Aorta (tissue), 5 donors: ENCODE measurements at regions not wholly inside any gene's neighbourhood (a gene's known extent, or its start where the extent isn't known, plus 50 kb on each side); places are given as distances from the start of the nearest gene placed in this dataset.
"Not testable (repeated sequence)": the region's sequence is repeated elsewhere in the genome, so short reads cannot be mapped to it uniquely, and the experiment has no call there.

Experiments used
- ATAC-seq: fragments of 200-7000 bp; cut with Tn5 transposase; one replicate; pipeline ENCODE4 v1.9.1; 2022; ENCODE audit warnings: moderate library complexity; ENCODE audit not compliant: low FRiP score
- DNase-seq, 2 donors: peaks; one replicate each; pipeline ENCODE4 v3.0.0-alpha.2; 2020
- H3K27ac ChIP-seq, 2 donors: one replicate each; pipeline ENCODE4 v1.5.1; 2013; ENCODE audit warnings: low read length in 2 of 2, mild to moderate bottlenecking in 2 of 2, moderate library complexity in 2 of 2, control low read depth in 1 of 2, inconsistent platforms in 1 of 2, low read depth in 1 of 2
- H3K27me3 ChIP-seq, 2 donors: one replicate each; pipeline ENCODE4 v1.6.1; 2013; ENCODE audit warnings: control low read depth in 1 of 2, low read length in 1 of 2, mild to moderate bottlenecking in 1 of 2, moderate library complexity in 1 of 2; ENCODE audit not compliant: insufficient read depth in 2 of 2, control insufficient read depth in 1 of 2
- H3K36me3 ChIP-seq, 2 donors: one replicate each; pipeline ENCODE4 v1.6.1; 2013; ENCODE audit warnings: control low read depth in 1 of 2, low read length in 1 of 2, mild to moderate bottlenecking in 1 of 2; ENCODE audit not compliant: insufficient read depth in 2 of 2, control insufficient read depth in 1 of 2
- H3K4me1 ChIP-seq, 2 donors: one replicate each; pipeline ENCODE4 v1.6.1; 2013; ENCODE audit warnings: low read length in 2 of 2, control low read depth in 1 of 2, mild to moderate bottlenecking in 1 of 2, moderate library complexity in 1 of 2; ENCODE audit not compliant: insufficient read depth in 2 of 2, control insufficient read depth in 1 of 2
- H3K4me3 ChIP-seq, 2 donors: one replicate each; pipeline ENCODE4 v1.5.1; 2013; ENCODE audit warnings: low read length in 2 of 2, control low read depth in 1 of 2, mild to moderate bottlenecking in 1 of 2
- H3K9me3 ChIP-seq: one replicate; pipeline ENCODE4 v1.6.1; 2013; ENCODE audit warnings: mild to moderate bottlenecking, low read length; ENCODE audit not compliant: control insufficient read depth
- WGBS, 2 donors: extraction: QIAGEN DNeasy Blood & Tissue Kit; methylation state at CpG; one replicate each; pipeline ENCODE4 v1.1.7; 2013; 5-methylcytosine and 5-hydroxymethylcytosine counted together
- intact Hi-C, 2 donors: fragments of 100-400 bp; cut with DNase I; formaldehyde crosslinking; loops; one replicate each; pipeline versions ENCODE4 v1.14.2 to v1.15.0; 2022
- donor health status: healthy with polysubstance abuse.
- donor health status: Bipolar disorder and iron deficiency.
- donor health status: DM: no; HTN: no; CAD: no.
- donor health status: DM: no; HTN: no; CAD: no.
- donor health status: DM: yes; HTN: yes; CAD: no.

GRCh38 chr3:162558016-162558415, 1061.4 kb downstream of the OTOL1 start:
- no peak for ATAC-seq
- Histone ChIP-seq H3K4me3 (no peak overlapping the region), H3K27me3 (no peaks in the 10 kb centered on the region), H3K27ac (no peak overlapping the region), H3K4me1 (no peaks in the 10 kb centered on the region), H3K36me3 (no peaks in the 10 kb centered on the region), H3K9me3 (no peaks in the 10 kb centered on the region)
- 64 to 77% methylated on average over 3 of the region's 3 CpGs for WGBS, 2 donors
- intact Hi-C loops, result no loop called here
- no peak for DNase-seq

- DNase-seq (no peak), ATAC-seq (no peak)
- WGBS, 2 donors, result 5 to 12% methylated on average over 2 of the region's 2 CpGs
- Histone ChIP-seq H3K9me3 (no peaks in the 10 kb centered on the region), H3K27me3 (no peaks in the 10 kb centered on the region), H3K4me1 (peaks cover 2% of the 10 kb centered on the region in 2 donors), H3K4me3 (no peak overlapping the region), H3K36me3 (no peaks in the 10 kb centered on the region), H3K27ac (no peak overlapping the region)
- intact Hi-C loops, result no loop called here
Observed at GRCh38 chr3:162568706-162569105, 1072.1 kb downstream of the OTOL1 start.

GRCh38 chr3:162569314-162569713, 1072.7 kb downstream of the OTOL1 start:
- DNase-seq, result no peak
- intact Hi-C loops, result no loop called here
- Histone ChIP-seq H3K27ac (no peak overlapping the region), H3K9me3 (no peaks in the 10 kb centered on the region), H3K36me3 (no peaks in the 10 kb centered on the region), H3K4me3 (no peak overlapping the region), H3K4me1 (peaks cover 2% of the 10 kb centered on the region in 2 donors), H3K27me3 (no peaks in the 10 kb centered on the region)
- no peak for ATAC-seq
- WGBS, 2 donors, result 23 to 40% methylated on average over 3 of the region's 3 CpGs

- no peak for ATAC-seq
- Histone ChIP-seq H3K4me1 (no peaks in the 10 kb centered on the region), H3K9me3 (no peaks in the 10 kb centered on the region), H3K36me3 (no peaks in the 10 kb centered on the region), H3K27ac (no peak overlapping the region), H3K4me3 (no peak overlapping the region), H3K27me3 (no peaks in the 10 kb centered on the region)
- no peak for DNase-seq
- intact Hi-C loops, result no loop called here
Observed at GRCh38 chr3:162584986-162585385, 1088.4 kb downstream of the OTOL1 start.

GRCh38 chr3:162586591-162586990, 1090.0 kb downstream of the OTOL1 start:
- Histone ChIP-seq H3K36me3 (no peaks in the 10 kb centered on the region), H3K9me3 (no peaks in the 10 kb centered on the region), H3K27ac (no peak overlapping the region), H3K27me3 (no peaks in the 10 kb centered on the region), H3K4me3 (no peak overlapping the region), H3K4me1 (no peaks in the 10 kb centered on the region)
- intact Hi-C loops, result no loop called here
- 67 to 82% methylated on average over 4 of the region's 4 CpGs for WGBS, 2 donors
- no peak for DNase-seq
- no peak for ATAC-seq

- no peak for DNase-seq
- Histone ChIP-seq H3K36me3 (no peaks in the 10 kb centered on the region), H3K4me1 (no peaks in the 10 kb centered on the region), H3K4me3 (no peak overlapping the region), H3K9me3 (no peaks in the 10 kb centered on the region), H3K27ac (no peak overlapping the region), H3K27me3 (no peaks in the 10 kb centered on the region)
- no peak for ATAC-seq
- WGBS, 2 donors, result 5 to 6% methylated on average over 1 of the region's 1 CpG
- intact Hi-C loops, result no loop called here
Observed at GRCh38 chr3:162597226-162597625, 1100.6 kb downstream of the OTOL1 start.

- H3K27ac ChIP-seq, ATAC-seq, H3K27me3 ChIP-seq, intact Hi-C loops, DNase-seq, H3K9me3 ChIP-seq, H3K4me3 ChIP-seq, H3K4me1 ChIP-seq, H3K36me3 ChIP-seq: not testable (repeated sequence)
- 57 to 68% methylated on average over 4 of the region's 4 CpGs for WGBS, 2 donors
Observed at GRCh38 chr3:162598500-162598899, 1101.9 kb downstream of the OTOL1 start.

GRCh38 chr3:162599742-162600141, 1103.1 kb downstream of the OTOL1 start:
- H3K9me3 ChIP-seq, DNase-seq, H3K36me3 ChIP-seq, ATAC-seq, H3K4me3 ChIP-seq, H3K4me1 ChIP-seq, intact Hi-C loops, H3K27me3 ChIP-seq, H3K27ac ChIP-seq: not testable (repeated sequence)
- WGBS, 2 donors, result 94 to 98% methylated on average over 20 to 27 of the region's 27 CpGs

GRCh38 chr3:162601101-162601670, 1104.6 kb downstream of the OTOL1 start:
- DNase-seq (no peak), ATAC-seq (no peak)
- no peaks in the 10 kb centered on the region for H3K4me1 ChIP-seq
- intact Hi-C loops, result no loop called here
- no peak overlapping the region for H3K27ac ChIP-seq
- no peaks in the 10 kb centered on the region for H3K9me3 ChIP-seq
- no peaks in the 10 kb centered on the region for H3K36me3 ChIP-seq
- WGBS, 2 donors, result 91 to 96% methylated on average over 6 of the region's 6 CpGs
- H3K27me3 ChIP-seq, result no peaks in the 10 kb centered on the region
- no peak overlapping the region for H3K4me3 ChIP-seq
